A673 (cell line): ENCODE measurements at regions not wholly inside any gene's neighbourhood (a gene's known extent, or its start where the extent isn't known, plus 50 kb on each side); places are given as distances from the start of the nearest gene placed in this dataset.

ENCODE experiments used
- CTCF ChIP-seq: fragments of 300-800, 200-600 bp; sonication (generic); conservative IDR thresholded peaks from 2 replicates; pipeline ENCODE4 v1.5.1; 2017; ENCODE audit warnings: low read depth, mild to moderate bottlenecking, antibody characterized with exemption, low read length, moderate library complexity, mixed read lengths
- EZH2 ChIP-seq: fragments of 200-600 bp; sonication (generic); IDR thresholded peaks from 2 replicates; pipeline ENCODE4 v1.6.1; 2017; ENCODE audit warnings: borderline replicate concordance, low read depth, mild to moderate bottlenecking, mixed read lengths, antibody characterized with exemption, low read length; ENCODE audit not compliant: poor library complexity, severe bottlenecking

DNA sequence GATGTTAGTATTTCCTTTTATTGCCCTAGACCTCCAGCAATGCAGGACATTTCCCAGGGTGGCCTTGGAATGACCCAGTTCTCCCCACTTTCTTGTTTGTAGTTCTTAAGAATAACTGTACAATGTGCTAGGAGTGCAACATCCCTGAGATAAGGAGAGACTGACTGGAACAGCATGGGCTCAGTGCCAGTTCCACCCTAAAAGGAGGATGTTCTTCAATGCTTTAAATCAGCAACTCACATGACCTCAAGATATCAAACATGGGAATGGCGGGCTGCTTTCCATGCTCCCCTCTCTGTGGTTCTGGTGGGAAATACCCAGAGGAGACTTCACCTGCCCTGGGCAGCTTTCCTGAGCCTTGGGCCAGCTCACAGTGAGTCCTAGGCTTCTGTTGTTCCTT, 766.9 kb upstream of the FBXO33 start:
- TF ChIP-seq CTCF: no peak
- TF ChIP-seq EZH2: no peak
